Left colon (tissue), 2 donors: ENCODE measurements at regions not wholly inside any gene's neighbourhood (a gene's known extent, or its start where the extent isn't known, plus 50 kb on each side); places are given as distances from the start of the nearest gene placed in this dataset.
A peak's percentile ranks its signal among the peaks of the same experiment; 100 is the strongest.
"Not testable (repeated sequence)": the region's sequence is repeated elsewhere in the genome, so short reads cannot be mapped to it uniquely, and the experiment has no call there.

Experiments used
- ATAC-seq: fragments of 200-7000 bp; cut with Tn5 transposase; one replicate; pipeline ENCODE4 v1.9.1; 2020; ENCODE audit warnings: mild to moderate bottlenecking, moderate library complexity
- DNase-seq, 2 donors: peaks; one replicate each; pipeline ENCODE4 v3.0.0-alpha.2; 2020
- intact Hi-C, 2 donors: fragments of 100-400 bp; cut with DNase I in 1 of 2; cut with micrococcal nuclease in 1 of 2; formaldehyde crosslinking; loops; one replicate each; pipeline versions ENCODE4 v1.11.2 to v1.14.0; 2022; cut with DNase I, micrococcal nuclease
- donor health status: DM: no; HTN: no; CAD: no.
- donor health status: DM: yes; HTN: yes; CAD: no.

- intact Hi-C loops, result no loop called here
- DNase-seq (no peak), ATAC-seq (no peak)
Observed at GRCh38 chr3:4897765-4898453, 81.3 kb upstream of the BHLHE40 start.

DNA sequence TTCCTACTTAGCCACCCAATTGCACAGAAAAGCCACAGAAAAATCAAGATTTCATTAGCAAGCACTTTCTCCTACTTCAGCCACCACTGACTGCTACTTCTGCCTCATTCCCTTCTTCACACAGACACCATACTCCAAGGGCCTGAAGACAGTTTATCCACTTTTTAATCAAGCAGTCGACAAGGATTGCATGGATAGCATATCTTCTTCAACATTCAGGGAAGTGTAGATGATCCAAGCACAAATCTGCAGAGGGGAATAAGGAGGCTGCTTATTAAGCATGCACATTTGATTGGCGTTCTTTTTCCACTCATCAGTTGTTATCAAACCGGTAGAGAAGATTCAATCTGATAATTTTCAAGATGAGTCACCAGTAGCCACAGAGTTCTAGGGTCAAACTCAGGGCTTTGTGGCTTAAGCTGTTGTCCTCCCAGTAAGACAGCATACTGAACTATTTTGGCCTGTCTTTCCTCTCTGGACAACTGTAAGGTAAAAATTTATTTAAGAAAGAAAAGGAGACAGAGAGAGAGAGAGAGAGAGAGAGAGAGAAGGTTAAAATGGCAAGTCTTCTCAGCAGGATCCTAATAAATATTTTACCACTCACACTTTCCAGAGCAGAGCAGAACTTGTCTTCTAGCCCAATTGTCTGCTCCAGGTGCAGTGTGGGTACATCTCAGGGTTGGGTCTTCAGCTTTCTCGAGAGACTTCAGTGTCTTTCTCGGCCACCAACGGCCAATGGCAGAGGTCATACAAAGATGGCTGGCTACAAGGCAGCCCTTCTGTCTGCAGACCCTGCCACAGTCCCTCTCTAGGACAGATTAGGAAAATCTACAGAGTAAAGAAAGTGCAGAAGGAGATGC is 80.6 kb upstream of the BHLHE40 start:
- intact Hi-C loops, result no loop called here
- no peak for ATAC-seq
- no peak for DNase-seq

DNA sequence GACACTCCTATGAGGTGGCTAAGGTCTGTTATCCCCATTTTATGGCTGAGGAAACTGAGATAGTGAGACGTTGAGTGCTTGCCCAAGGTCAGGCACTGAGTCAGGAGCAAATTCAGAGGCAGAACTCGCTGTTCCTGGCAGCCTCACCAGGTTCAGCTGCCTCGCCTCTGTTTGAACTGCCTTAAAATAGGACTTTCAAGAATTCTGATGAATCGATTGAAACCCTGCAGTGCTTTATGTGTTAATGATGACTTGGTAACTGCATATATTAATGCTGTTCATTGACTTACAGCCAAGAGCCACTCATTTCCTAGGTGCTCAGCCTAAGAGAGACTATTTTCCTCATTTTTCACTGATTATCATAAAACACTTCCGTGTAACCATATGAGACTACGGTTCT is 79.5 kb upstream of the BHLHE40 start:
- intact Hi-C loops, result no loop called here
- ATAC-seq (peak; percentile 66), DNase-seq (peak in 1 of 2 donors; percentile 37)

GRCh38 chr3:4900298-4900697 is 78.9 kb upstream of the BHLHE40 start:
- intact Hi-C loops, result no loop called here
- no peak for ATAC-seq
- no peak for DNase-seq

- ATAC-seq (peak; percentile 80), DNase-seq (peak; percentile 40 to 42)
- intact Hi-C loops, result no loop called here
Observed at GRCh38 chr3:4904811-4905695, 74.2 kb upstream of the BHLHE40 start.

DNA sequence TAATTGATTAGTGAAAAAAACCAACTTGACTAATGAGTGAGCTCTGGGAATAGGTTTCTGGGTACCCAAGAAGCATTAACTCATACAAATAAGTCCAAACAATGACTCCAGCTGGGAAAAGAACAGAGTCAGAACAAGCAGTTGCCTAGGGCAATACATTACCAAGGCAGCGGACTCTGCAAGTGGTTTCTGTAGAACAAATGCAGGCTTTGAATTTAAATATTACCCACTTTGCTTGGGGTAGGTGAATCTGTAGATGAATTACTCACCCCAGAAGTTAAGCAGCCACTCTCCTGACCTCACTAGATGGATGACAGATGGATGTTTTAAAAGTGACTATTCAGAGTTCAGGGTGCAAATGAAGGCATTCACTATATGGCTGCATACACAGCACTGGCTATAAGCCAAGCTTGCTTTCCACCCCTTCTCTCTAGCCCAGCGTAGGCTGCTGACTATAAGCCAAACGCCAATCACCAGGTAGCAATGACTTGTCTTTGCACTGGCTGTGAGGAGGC is 73.1 kb upstream of the BHLHE40 start:
- DNase-seq (peak in 1 of 2 donors; percentile 41), ATAC-seq (peak; percentile 71)
- intact Hi-C loops, result no loop called here

GRCh38 chr3:4907050-4907449 is 72.2 kb upstream of the BHLHE40 start:
- no peak for DNase-seq
- intact Hi-C loops, result no loop called here

GRCh38 chr3:4907643-4908432 is 71.4 kb upstream of the BHLHE40 start:
- intact Hi-C loops, result no loop called here

More at GRCh38 chr3:4907050-4907449, 72.2 kb upstream of the BHLHE40 start:
- no peak for ATAC-seq

GRCh38 chr3:4908433-4909156 is 70.6 kb upstream of the BHLHE40 start:
- no peak for DNase-seq
- ATAC-seq, result no peak
- intact Hi-C loops, result no loop called here

More at GRCh38 chr3:4907643-4908432, 71.4 kb upstream of the BHLHE40 start:
- DNase-seq (no peak), ATAC-seq (peak; percentile 42)

DNA sequence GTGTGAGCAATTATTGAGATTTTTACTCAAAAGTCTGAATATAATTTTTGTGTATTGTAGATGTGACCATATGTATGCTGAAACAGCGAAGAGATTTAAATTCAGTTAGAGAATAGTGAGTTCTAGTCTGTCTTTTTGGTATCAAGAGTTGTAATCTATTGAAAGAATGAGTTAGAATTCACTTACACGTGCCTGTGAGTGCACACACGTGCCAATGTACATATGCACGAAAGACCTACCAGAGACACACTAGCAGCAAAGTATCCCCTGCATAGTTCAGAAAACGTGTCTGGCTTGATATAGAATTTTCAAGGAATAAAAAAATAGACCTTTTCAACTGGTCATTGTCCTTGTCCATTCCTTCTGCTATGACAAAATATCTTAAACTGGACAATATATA is 64.8 kb upstream of the BHLHE40 start:
- DNase-seq, result no peak
- no peak for ATAC-seq
- intact Hi-C loops, result no loop called here

DNA sequence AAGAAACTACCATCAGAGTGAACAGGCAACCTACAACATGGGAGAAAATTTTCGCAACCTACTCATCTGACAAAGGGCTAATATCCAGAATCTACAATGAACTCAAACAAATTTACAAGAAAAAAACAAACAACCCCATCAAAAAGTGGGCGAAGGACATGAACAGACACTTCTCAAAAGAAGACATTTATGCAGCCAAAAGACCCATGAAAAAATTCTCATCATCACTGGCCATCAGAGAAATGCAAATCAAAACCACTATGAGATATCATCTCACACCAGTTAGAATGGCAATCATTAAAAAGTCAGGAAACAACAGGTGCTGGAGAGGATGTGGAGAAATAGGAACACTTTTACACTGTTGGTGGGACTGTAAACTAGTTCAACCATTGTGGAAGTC is 57.6 kb upstream of the BHLHE40 start:
- DNase-seq, intact Hi-C loops, ATAC-seq: not testable (repeated sequence)

- intact Hi-C loops, result no loop called here
- DNase-seq (no peak), ATAC-seq (no peak)
Observed at GRCh38 chr3:4926892-4927291, 52.3 kb upstream of the BHLHE40 start.

GRCh38 chr3:4928277-4928789 is 50.9 kb upstream of the BHLHE40 start:
- no peak for ATAC-seq
- no peak for DNase-seq
- intact Hi-C loops, result no loop called here
